PC-3 (cell line): ENCODE measurements at regions not wholly inside any gene's neighbourhood (a gene's known extent, or its start where the extent isn't known, plus 50 kb on each side); places are given as distances from the start of the nearest gene placed in this dataset.
A peak's percentile ranks its signal among the peaks of the same experiment; 100 is the strongest.

Experiments used
- ATAC-seq: fragments of 200-7000 bp; cut with Tn5 transposase; 2 replicates; pipeline ENCODE4 v1.9.1; 2020; ENCODE audit warnings: mild to moderate bottlenecking, moderate library complexity
- BruUV-seq: library from RNA; stranded (reverse); fragments of 400-500 nt; replicated peaks from 2 replicates; lab custom pipeline; 2021; lab: Mats Ljungman, UMichigan
- CTCF ChIA-PET: fragments of 300-600 bp; sonication (Branson Sonifier 250); formaldehyde crosslinking; loops from one replicate; lab custom pipeline; 2022; ENCODE audit warnings: antibody characterized with exemption; lab: Charles Lee
- POLR2A ChIA-PET: fragments of 300-600 bp; sonication (Branson Sonifier 250); formaldehyde crosslinking; loops from one replicate; lab custom pipeline; 2022; ENCODE audit warnings: antibody characterized with exemption; ENCODE audit not compliant: unreplicated experiment; lab: Charles Lee
- DNase-seq: peaks from one replicate; pipeline ENCODE4 v3.0.0-alpha.2; 2015
- H2AFZ ChIP-seq: fragments of 300-600 bp; sonication (generic); 2 replicates; pipeline ENCODE4 v1.6.0; 2016; ENCODE audit warnings: antibody characterized with exemption, low read length
- H3F3A ChIP-seq: fragments of 300-600 bp; sonication (generic); one replicate; pipeline ENCODE4 v1.6.0; 2017; ENCODE audit warnings: antibody characterized with exemption, low read length, control low read depth, mild to moderate bottlenecking; ENCODE audit not compliant: unreplicated experiment
- H3K27ac ChIP-seq: fragments of 300-600 bp; sonication (generic); 2 replicates; pipeline ENCODE4 v1.5.1; 2016; ENCODE audit warnings: mild to moderate bottlenecking, low read length
- H3K27me3 ChIP-seq: fragments of 300-600 bp; sonication (generic); 2 replicates; pipeline ENCODE4 v1.6.1; 2016; ENCODE audit warnings: low read length, mixed read lengths
- H3K36me3 ChIP-seq: fragments of 300-600 bp; sonication (generic); 2 replicates; pipeline ENCODE4 v1.6.1; 2016; ENCODE audit warnings: low read depth, mixed run types, low read length, mixed read lengths
- H3K4me1 ChIP-seq: fragments of 300-600 bp; sonication (generic); 2 replicates; pipeline ENCODE4 v1.5.1; 2016; ENCODE audit warnings: low read length; ENCODE audit not compliant: insufficient read depth
- H3K4me2 ChIP-seq: fragments of 300-600 bp; sonication (generic); 2 replicates; pipeline ENCODE4 v1.6.0; 2016; ENCODE audit warnings: low read length
- H3K4me3 ChIP-seq: fragments of 300-600 bp; sonication (generic); 2 replicates; pipeline ENCODE4 v1.5.1; 2016; ENCODE audit warnings: mild to moderate bottlenecking, low read length, mixed read lengths
- H3K79me2 ChIP-seq: fragments of 300-600 bp; sonication (generic); 2 replicates; pipeline ENCODE4 v1.6.1; 2017; ENCODE audit warnings: low read length, mixed read lengths
- H3K9ac ChIP-seq: fragments of 300-600 bp; sonication (generic); 2 replicates; pipeline ENCODE4 v1.6.0; 2016; ENCODE audit warnings: mild to moderate bottlenecking, low read length
- H3K9me2 ChIP-seq: fragments of 300-600 bp; sonication (generic); replicated peaks from 2 replicates; pipeline ENCODE4 v1.6.1; 2016; ENCODE audit warnings: mixed run types, low read length, mixed read lengths
- H3K9me3 ChIP-seq: fragments of 300-600 bp; sonication (generic); 2 replicates; pipeline ENCODE4 v1.6.1; 2016; ENCODE audit warnings: low read length, mixed read lengths
- H4K20me1 ChIP-seq: fragments of 300-600 bp; sonication (generic); 2 replicates; pipeline ENCODE4 v1.6.1; 2016; ENCODE audit warnings: low read length, mixed read lengths
- CTCF ChIP-seq: fragments of 300-600 bp; sonication (generic); conservative IDR thresholded peaks from 2 replicates; pipeline ENCODE4 v1.5.1; 2017; ENCODE audit warnings: antibody characterized with exemption, low read depth, mild to moderate bottlenecking, low read length
- EZH2 ChIP-seq: fragments of 300-600 bp; sonication (generic); IDR thresholded peaks from one replicate; pipeline ENCODE4 v1.6.1; 2017; ENCODE audit warnings: antibody characterized with exemption, mild to moderate bottlenecking, low read length; ENCODE audit not compliant: unreplicated experiment
- EZH2phosphoT487 ChIP-seq: fragments of 300-600 bp; sonication (generic); IDR thresholded peaks from 2 replicates; pipeline ENCODE4 v1.6.1; 2018; ENCODE audit warnings: mild to moderate bottlenecking, antibody characterized with exemption, low read length, borderline replicate concordance
- intact Hi-C: fragments of 100-400 bp; cut with micrococcal nuclease; formaldehyde crosslinking; loops from 2 replicates; pipeline ENCODE4 v1.9.0; 2023

- BruUV-seq = no TSS peak
- no peak overlapping the region for H3K4me2 ChIP-seq
- intact Hi-C loops = no loop called here
- DNase-seq (no peak), ATAC-seq (no peak)
- no peak overlapping the region for H2AFZ ChIP-seq
- TF ChIP-seq EZH2phosphoT487 (no peak), CTCF (no peak), EZH2 (no peak)
- H4K20me1 ChIP-seq = no peaks in the 10 kb centered on the region
- no peak overlapping the region for H3K27ac ChIP-seq
- peaks cover 32% of the 10 kb centered on the region for H3K27me3 ChIP-seq
- no peaks in the 10 kb centered on the region for H3K9me2 ChIP-seq
- ChIA-PET POLR2A (no interaction called here), CTCF (no interaction called here)
- no peaks in the 10 kb centered on the region for H3K79me2 ChIP-seq
- no peaks in the 10 kb centered on the region for H3K36me3 ChIP-seq
- H3K4me3 ChIP-seq = no peak overlapping the region
- no peaks in the 10 kb centered on the region for H3K9me3 ChIP-seq
- H3K4me1 ChIP-seq = no peaks in the 10 kb centered on the region
- no peak overlapping the region for H3K9ac ChIP-seq
- H3F3A ChIP-seq = no peaks in the 10 kb centered on the region
Observed at GRCh38 chr12:111124183-111124582, 203.8 kb upstream of the MYL2 start.

DNA sequence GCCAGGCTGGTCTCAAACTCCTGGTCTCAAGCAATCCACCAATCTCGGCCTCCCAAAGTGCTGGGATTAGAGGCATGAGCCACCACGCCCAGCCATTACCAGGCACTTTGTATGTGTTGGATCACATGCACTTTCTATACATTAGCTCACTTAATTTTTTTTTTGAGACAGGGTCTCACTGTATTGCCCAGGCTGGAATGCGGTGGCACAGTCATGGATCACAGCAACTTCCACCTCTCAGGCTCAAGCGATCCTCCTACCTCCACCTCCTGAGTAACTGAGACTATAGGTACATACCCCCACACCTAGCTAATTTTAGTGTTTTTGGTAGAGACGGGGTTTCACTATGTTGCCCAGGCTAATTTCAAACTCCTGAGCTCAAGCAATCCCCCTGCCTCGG lies 203.0 kb upstream of the MYL2 start:
- no peak for ATAC-seq
- ChIA-PET POLR2A (no interaction called here), CTCF (no interaction called here)
- TF ChIP-seq EZH2phosphoT487 (no peak), CTCF (no peak), EZH2 (no peak)
- Histone ChIP-seq H3K4me2 (no peak overlapping the region), H3K36me3 (no peaks in the 10 kb centered on the region), H3K79me2 (no peaks in the 10 kb centered on the region), H2AFZ (no peak overlapping the region), H3K4me1 (no peaks in the 10 kb centered on the region), H4K20me1 (no peaks in the 10 kb centered on the region), H3K9ac (no peak overlapping the region), H3K27ac (no peak overlapping the region), H3K27me3 (peaks cover 32% of the 10 kb centered on the region), H3F3A (no peaks in the 10 kb centered on the region), H3K9me3 (no peaks in the 10 kb centered on the region), H3K4me3 (no peak overlapping the region), H3K9me2 (no peaks in the 10 kb centered on the region)
- no peak for DNase-seq
- intact Hi-C loops = no loop called here
- no TSS peak for BruUV-seq

DNA sequence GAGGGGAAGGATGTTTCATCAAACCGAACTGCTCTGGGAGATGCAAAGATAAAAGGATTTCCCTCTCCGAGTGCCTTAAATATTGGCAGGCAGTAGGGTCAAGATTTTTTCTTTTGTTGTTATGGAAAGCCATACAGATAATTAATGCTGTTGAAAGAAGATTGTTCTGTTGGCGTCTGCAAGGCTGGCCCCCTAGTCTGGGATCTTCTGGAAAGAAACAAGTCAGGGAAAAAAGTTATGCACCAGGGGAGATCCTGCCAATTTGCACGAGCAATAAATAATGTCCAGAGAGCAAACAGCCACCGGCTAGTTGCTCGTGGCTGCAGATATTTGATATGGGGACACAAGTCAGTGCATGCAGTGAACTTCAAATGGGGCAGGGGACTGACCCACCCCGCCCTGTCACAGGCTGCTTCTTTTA lies 202.1 kb upstream of the MYL2 start:
- Histone ChIP-seq H2AFZ (no peak overlapping the region), H3K27ac (no peak overlapping the region), H3K9me2 (no peaks in the 10 kb centered on the region), H3K27me3 (peaks cover 32% of the 10 kb centered on the region), H3K4me3 (no peak overlapping the region), H3K9me3 (no peaks in the 10 kb centered on the region), H3F3A (no peaks in the 10 kb centered on the region), H3K79me2 (no peaks in the 10 kb centered on the region), H3K36me3 (no peaks in the 10 kb centered on the region), H4K20me1 (no peaks in the 10 kb centered on the region), H3K4me1 (no peaks in the 10 kb centered on the region), H3K4me2 (peak overlapping the region; percentile 12; the same call in 1 of the 2 replicates), H3K9ac (no peak overlapping the region)
- BruUV-seq = no TSS peak
- intact Hi-C loops = no loop called here
- ChIA-PET POLR2A (no interaction called here), CTCF (no interaction called here)
- no peak for DNase-seq
- ATAC-seq = no peak
- no peak for TF ChIP-seq EZH2phosphoT487
- no peak for TF ChIP-seq EZH2
- no peak for TF ChIP-seq CTCF
